Breast epithelium (tissue), 4 donors: ENCODE measurements at regions not wholly inside any gene's neighbourhood (a gene's known extent, or its start where the extent isn't known, plus 50 kb on each side); places are given as distances from the start of the nearest gene placed in this dataset.

Experiments
- DNase-seq, 2 donors: peaks; one replicate each; pipeline ENCODE4 v3.0.0-alpha.2; 2019; ENCODE audit warnings: low spot score in 2 of 2
- H3K27ac ChIP-seq, 2 donors: fragments of 200-600 bp; sonication (generic) in 1 of 2; one replicate each; pipeline ENCODE4 v1.5.1; 2016 to 2019; ENCODE audit warnings: mild to moderate bottlenecking in 1 of 2
- H3K27me3 ChIP-seq, 2 donors: fragments of 200-600 bp; sonication (generic) in 1 of 2; one replicate each; pipeline versions ENCODE4 v1.5.1 to v1.6.0; 2017 to 2019; ENCODE audit warnings: control low read depth in 1 of 2, mild to moderate bottlenecking in 1 of 2
- H3K36me3 ChIP-seq: fragments of 200-600 bp; one replicate; pipeline ENCODE4 v1.5.1; 2019
- H3K4me1 ChIP-seq, 2 donors: fragments of 200-600 bp; sonication (generic); one replicate each; pipeline ENCODE4 v1.5.1; 2016 to 2019; ENCODE audit warnings: control low read depth in 1 of 2
- H3K4me3 ChIP-seq, 3 donors: fragments of 200-600 bp; sonication (generic); 1 replicate in 2 of 3; 2 replicates in 1 of 3; pipeline ENCODE4 v1.5.1; 2016 to 2019; ENCODE audit warnings: mild to moderate bottlenecking in 3 of 3, moderate library complexity in 2 of 3
- H3K9me3 ChIP-seq, 2 donors: fragments of 200-600 bp; sonication (generic) in 1 of 2; one replicate each; pipeline ENCODE4 v1.5.1; 2016 to 2019; ENCODE audit warnings: control low read depth in 1 of 2
- CTCF ChIP-seq, 3 donors: fragments of 450-650 bp; IDR thresholded peaks; one replicate each; pipeline ENCODE4 v1.5.1; 2016 to 2017; ENCODE audit warnings: antibody characterized with exemption in 3 of 3, mild to moderate bottlenecking in 3 of 3, moderate library complexity in 3 of 3
- POLR2A ChIP-seq: fragments of 450-650 bp; IDR thresholded peaks from one replicate; pipeline ENCODE4 v1.6.1; 2016; ENCODE audit warnings: antibody characterized with exemption, mild to moderate bottlenecking, moderate library complexity
- POLR2AphosphoS5 ChIP-seq, 3 donors: sonication (generic); formaldehyde crosslinking; IDR thresholded peaks; one replicate each; pipeline ENCODE4 v1.6.1; 2017; ENCODE audit warnings: antibody characterized with exemption in 3 of 3
- intact Hi-C: fragments of 100-400 bp; cut with DNase I; formaldehyde crosslinking; loops from one replicate; pipeline ENCODE4 v1.15.1; 2023; ENCODE audit warnings: low total_unique reads

DNA sequence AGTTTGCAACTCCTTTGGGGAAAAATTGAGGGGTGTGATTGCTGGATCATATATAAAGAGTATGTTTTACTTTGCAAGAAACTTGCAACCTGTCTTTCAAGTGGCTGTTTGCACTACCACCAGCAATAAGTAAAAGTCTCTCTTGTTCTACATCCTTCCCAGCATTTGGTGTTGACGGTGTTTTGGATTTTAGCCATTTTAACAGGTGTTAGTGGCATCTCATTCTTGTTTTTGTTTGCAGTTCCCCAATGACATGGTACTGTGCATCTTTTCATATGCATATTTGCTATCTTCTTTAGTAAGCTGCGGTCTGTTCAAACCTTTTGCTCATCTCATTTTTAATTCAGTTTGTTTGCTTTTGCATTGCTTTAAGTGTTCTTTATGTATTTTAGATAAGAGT lies 535.5 kb downstream of the LRRIQ3 start:
- no peak overlapping the region for H3K4me3 ChIP-seq
- H3K4me1 ChIP-seq: no peaks in the 10 kb centered on the region
- DNase-seq: no peak
- intact Hi-C loops: no loop called here
- H3K27me3 ChIP-seq: no peaks in the 10 kb centered on the region
- TF ChIP-seq CTCF (IDR thresholded peaks at IDR 0.05): no peak
- no peak for TF ChIP-seq POLR2AphosphoS5 (IDR thresholded peaks at IDR 0.05)
- no peak for TF ChIP-seq POLR2A
- no peak overlapping the region for H3K27ac ChIP-seq
- no peaks in the 10 kb centered on the region for H3K36me3 ChIP-seq
- no peaks in the 10 kb centered on the region for H3K9me3 ChIP-seq

DNA sequence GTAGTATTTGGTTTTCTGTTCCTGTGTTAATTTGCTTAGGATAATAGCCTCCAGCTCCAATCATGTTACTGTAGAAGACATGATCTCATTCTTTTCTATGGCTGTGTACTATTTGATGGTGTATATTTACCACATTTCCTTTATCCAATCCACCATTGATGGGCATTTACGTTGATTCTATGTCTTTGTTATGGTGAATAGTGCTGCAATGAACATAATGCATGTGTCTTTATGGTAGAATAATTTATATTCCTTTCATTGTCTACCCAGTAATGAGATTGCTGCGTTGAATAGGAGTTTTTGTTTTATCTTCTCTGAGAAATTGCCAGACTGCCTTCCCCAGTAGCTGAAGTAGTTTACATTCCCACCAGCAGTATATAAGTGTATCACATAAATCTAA lies 538.8 kb downstream of the LRRIQ3 start:
- no peaks in the 10 kb centered on the region for H3K9me3 ChIP-seq
- no peaks in the 10 kb centered on the region for H3K27me3 ChIP-seq
- no peaks in the 10 kb centered on the region for H3K4me1 ChIP-seq
- H3K4me3 ChIP-seq: no peak overlapping the region
- TF ChIP-seq CTCF (IDR thresholded peaks at IDR 0.05) (no peak), POLR2A (no peak), POLR2AphosphoS5 (IDR thresholded peaks at IDR 0.05) (no peak)
- intact Hi-C loops: no loop called here
- no peak overlapping the region for H3K27ac ChIP-seq
- no peak for DNase-seq
- H3K36me3 ChIP-seq: no peaks in the 10 kb centered on the region

DNA sequence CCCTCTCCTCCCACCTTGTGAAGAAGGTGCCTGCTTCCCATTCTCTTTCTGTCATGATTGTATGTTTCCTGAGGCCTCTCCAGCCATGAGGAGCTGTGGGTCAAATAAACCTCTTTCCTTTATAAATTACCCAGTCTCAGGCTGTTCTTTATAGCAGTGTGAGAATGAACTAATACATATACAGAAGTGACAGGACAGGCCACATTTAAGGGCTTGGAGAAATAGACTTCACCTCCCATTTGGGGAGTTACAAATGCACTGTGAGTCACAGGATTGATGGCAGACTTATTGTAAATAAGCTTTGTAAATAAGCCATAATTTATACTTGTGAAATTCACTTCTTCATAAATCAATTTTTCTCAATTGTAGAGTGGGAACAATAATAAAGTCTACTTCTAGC lies 543.3 kb downstream of the LRRIQ3 start:
- Histone ChIP-seq H3K27ac (no peak overlapping the region), H3K4me3 (no peak overlapping the region), H3K9me3 (no peaks in the 10 kb centered on the region), H3K4me1 (no peaks in the 10 kb centered on the region), H3K36me3 (no peaks in the 10 kb centered on the region), H3K27me3 (no peaks in the 10 kb centered on the region)
- TF ChIP-seq CTCF (IDR thresholded peaks at IDR 0.05) (no peak), POLR2A (no peak), POLR2AphosphoS5 (IDR thresholded peaks at IDR 0.05) (no peak)
- no peak for DNase-seq
- intact Hi-C loops: no loop called here

- no peaks in the 10 kb centered on the region for H3K27me3 ChIP-seq
- no peaks in the 10 kb centered on the region for H3K9me3 ChIP-seq
- no peaks in the 10 kb centered on the region for H3K36me3 ChIP-seq
- H3K27ac ChIP-seq: no peak overlapping the region
- intact Hi-C loops: no loop called here
- no peaks in the 10 kb centered on the region for H3K4me1 ChIP-seq
- H3K4me3 ChIP-seq: no peak overlapping the region
- DNase-seq: no peak
- no peak for TF ChIP-seq POLR2A
- no peak for TF ChIP-seq CTCF (IDR thresholded peaks at IDR 0.05)
- no peak for TF ChIP-seq POLR2AphosphoS5 (IDR thresholded peaks at IDR 0.05)
These were observed 553.8 kb downstream of the LRRIQ3 start for GRCh38 chr1:73644198-73644597.

DNA sequence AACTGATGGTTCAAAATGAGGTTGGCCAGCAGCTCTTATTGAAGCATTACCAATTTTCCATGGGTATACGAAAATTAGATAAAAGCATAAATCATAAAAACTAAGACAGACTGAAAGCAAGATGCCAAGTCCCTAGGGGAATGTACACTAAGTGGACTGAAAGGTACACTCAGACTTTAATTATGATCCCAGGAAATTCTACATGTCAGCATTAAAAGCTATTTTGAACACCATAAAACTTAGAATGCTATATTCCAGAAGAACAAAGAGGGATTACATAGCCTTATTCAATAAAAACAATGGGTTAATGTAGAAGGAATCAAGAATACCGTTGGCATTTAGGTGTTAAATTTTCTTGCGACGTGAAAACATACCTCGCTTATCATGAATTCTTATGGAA lies 558.5 kb downstream of the LRRIQ3 start:
- H3K27ac ChIP-seq: no peak overlapping the region
- no peaks in the 10 kb centered on the region for H3K27me3 ChIP-seq
- TF ChIP-seq POLR2A (no peak), CTCF (IDR thresholded peaks at IDR 0.05) (no peak), POLR2AphosphoS5 (IDR thresholded peaks at IDR 0.05) (no peak)
- H3K4me1 ChIP-seq: no peaks in the 10 kb centered on the region
- H3K4me3 ChIP-seq: no peak overlapping the region
- no peak for DNase-seq
- no peaks in the 10 kb centered on the region for H3K36me3 ChIP-seq
- no peaks in the 10 kb centered on the region for H3K9me3 ChIP-seq
- intact Hi-C loops: no loop called here
